ENCODE measurements at regions not wholly inside any gene's neighbourhood (a gene's known extent, or its start where the extent isn't known, plus 50 kb on each side); places are given as distances from the start of the nearest gene placed in this dataset.

- Histone ChIP-seq H3K27me3 (ENCODE audit: control insufficient read depth in 4 of 4, insufficient read depth in 4 of 4, low read length in 3 of 4) (no peaks in the 10 kb centered on the region), H3K4me1 (ENCODE audit: control insufficient read depth in 4 of 4, insufficient read depth in 4 of 4, low read length in 3 of 4) (no peaks in the 10 kb centered on the region), H3K27ac (ENCODE audit: low read depth in 1 of 2, low read length in 2 of 2) (no peak overlapping the region), H3K9ac (ENCODE audit: low read depth in 1 of 2, low read length in 2 of 2) (no peak overlapping the region), H3K36me3 (ENCODE audit: control insufficient read depth in 4 of 4, insufficient read depth in 3 of 4, low read depth in 1 of 4, low read length in 3 of 4) (peaks cover 0 to 3% (median 0%) of the 10 kb centered on the region in 4 donors), H3K4me3 (ENCODE audit: low read depth in 1 of 3, low read length in 3 of 3) (no peak overlapping the region), H3K9me3 (ENCODE audit: control insufficient read depth in 4 of 4, low read length in 3 of 4) (no peaks in the 10 kb centered on the region)
- DNase-seq (ENCODE audit: low spot score) = no peak
- 75% methylated on average over 1 of the region's 1 CpG for WGBS
- no peak for TF ChIP-seq RAD21 (IDR thresholded peaks at IDR 0.05)
- TF ChIP-seq JUND (IDR thresholded peaks at IDR 0.05) = no peak
- TF ChIP-seq, protein P1, sequence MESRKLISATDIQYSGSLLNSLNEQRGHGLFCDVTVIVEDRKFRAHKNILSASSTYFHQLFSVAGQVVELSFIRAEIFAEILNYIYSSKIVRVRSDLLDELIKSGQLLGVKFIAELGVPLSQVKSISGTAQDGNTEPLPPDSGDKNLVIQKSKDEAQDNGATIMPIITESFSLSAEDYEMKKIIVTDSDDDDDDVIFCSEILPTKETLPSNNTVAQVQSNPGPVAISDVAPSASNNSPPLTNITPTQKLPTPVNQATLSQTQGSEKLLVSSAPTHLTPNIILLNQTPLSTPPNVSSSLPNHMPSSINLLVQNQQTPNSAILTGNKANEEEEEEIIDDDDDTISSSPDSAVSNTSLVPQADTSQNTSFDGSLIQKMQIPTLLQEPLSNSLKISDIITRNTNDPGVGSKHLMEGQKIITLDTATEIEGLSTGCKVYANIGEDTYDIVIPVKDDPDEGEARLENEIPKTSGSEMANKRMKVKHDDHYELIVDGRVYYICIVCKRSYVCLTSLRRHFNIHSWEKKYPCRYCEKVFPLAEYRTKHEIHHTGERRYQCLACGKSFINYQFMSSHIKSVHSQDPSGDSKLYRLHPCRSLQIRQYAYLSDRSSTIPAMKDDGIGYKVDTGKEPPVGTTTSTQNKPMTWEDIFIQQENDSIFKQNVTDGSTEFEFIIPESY (IDR thresholded peaks at IDR 0.05) = no peak
- TF ChIP-seq RXRA (IDR thresholded peaks at IDR 0.05) = no peak
- no peak for TF ChIP-seq MAX (IDR thresholded peaks at IDR 0.05)
- TF ChIP-seq SP1 (IDR thresholded peaks at IDR 0.05) = no peak
- TF ChIP-seq CTCF (IDR thresholded peaks at IDR 0.05; ENCODE audit: low read depth, low read length, missing input control) = no peak
- TF ChIP-seq YY1 (IDR thresholded peaks at IDR 0.05) = no peak
- no peak for TF ChIP-seq HNF4A (conservative IDR thresholded peaks at IDR 0.05)
- TF ChIP-seq GABPA (IDR thresholded peaks at IDR 0.05 in 1 of 2, conservative IDR thresholded peaks at IDR 0.05 in 1 of 2) = no peak
- TF ChIP-seq FOXA2 (IDR thresholded peaks at IDR 0.05) = no peak
- no peak for TF ChIP-seq HNF4G (IDR thresholded peaks at IDR 0.05)
- no peak for TF ChIP-seq NR2F2 (IDR thresholded peaks at IDR 0.05)
- no peak for TF ChIP-seq FOXA1 (IDR thresholded peaks at IDR 0.05)
- TF ChIP-seq, protein P2, sequence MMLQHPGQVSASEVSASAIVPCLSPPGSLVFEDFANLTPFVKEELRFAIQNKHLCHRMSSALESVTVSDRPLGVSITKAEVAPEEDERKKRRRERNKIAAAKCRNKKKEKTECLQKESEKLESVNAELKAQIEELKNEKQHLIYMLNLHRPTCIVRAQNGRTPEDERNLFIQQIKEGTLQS (IDR thresholded peaks at IDR 0.05) = no peak
- no peak for TF ChIP-seq EGR1 (IDR thresholded peaks at IDR 0.05; ENCODE audit: low read depth in 2 of 2)
- no peak for TF ChIP-seq REST (IDR thresholded peaks at IDR 0.05)
- no peak for TF ChIP-seq TAF1 (conservative IDR thresholded peaks at IDR 0.05)
Observed at GRCh38 chr2:144201868-144202468, 318.0 kb downstream of the ZEB2 start.
